ENCODE measurements at regions not wholly inside any gene's neighbourhood (a gene's known extent, or its start where the extent isn't known, plus 50 kb on each side); places are given as distances from the start of the nearest gene placed in this dataset.

DNA sequence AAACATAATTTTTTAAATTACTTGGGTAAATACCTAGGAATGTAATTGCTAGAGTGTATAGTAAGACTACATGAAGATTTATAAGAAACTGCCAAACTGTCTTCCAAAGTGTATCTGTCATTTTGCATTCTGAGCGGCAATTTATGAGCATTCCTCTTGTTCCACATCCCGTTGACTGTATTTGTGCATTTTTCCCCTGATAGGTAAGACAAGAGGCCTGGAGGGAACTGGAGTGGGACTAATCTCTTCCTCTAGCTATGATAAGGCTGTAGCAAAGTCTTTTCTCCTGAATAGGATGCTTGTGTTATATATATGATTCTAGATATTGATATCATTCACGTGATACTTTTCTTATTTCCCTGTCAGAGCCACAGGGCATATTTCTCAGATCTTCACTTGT is 1557.5 kb downstream of the GRIK2 start:
- ATAC-seq (peak; percentile 76), DNase-seq (peak; percentile 34)
- BruUV-seq (replicated peaks): no TSS peak
- Histone ChIP-seq H3K4me1 (ENCODE audit: insufficient read depth, low read length) (no peaks in the 10 kb centered on the region), H3K36me3 (ENCODE audit: low read depth, low read length) (no peaks in the 10 kb centered on the region), H2AFZ (ENCODE audit: low read length) (no peak overlapping the region), H3K79me2 (ENCODE audit: low read length) (no peaks in the 10 kb centered on the region), H3K4me2 (ENCODE audit: low read length) (no peak overlapping the region), H3K9me3 (ENCODE audit: low read length) (no peaks in the 10 kb centered on the region), H3K27ac (ENCODE audit: low read length) (no peak overlapping the region), H3K9ac (ENCODE audit: low read length) (no peak overlapping the region), H3K4me3 (ENCODE audit: low read length) (no peak overlapping the region), H3F3A (ENCODE audit: low read length, unreplicated experiment) (no peaks in the 10 kb centered on the region), H3K9me2 (replicated peaks; ENCODE audit: low read length) (no peaks in the 10 kb centered on the region), H3K27me3 (ENCODE audit: low read length) (no peaks in the 10 kb centered on the region), H4K20me1 (ENCODE audit: low read length) (no peaks in the 10 kb centered on the region)
- ChIA-PET CTCF (no interaction called here), POLR2A (ENCODE audit: unreplicated experiment) (interaction anchor here (0.7 kb wide), 1 partner anchor 39 kb away, joined by 3 read pairs; no protein-coding TSS in a partner anchor)
- TF ChIP-seq EZH2phosphoT487 (IDR thresholded peaks at IDR 0.05; ENCODE audit: borderline replicate concordance, low read length) (no peak), EZH2 (IDR thresholded peaks at IDR 0.05; ENCODE audit: low read length, unreplicated experiment) (no peak), CTCF (conservative IDR thresholded peaks at IDR 0.05; ENCODE audit: low read depth, low read length) (no peak)
- intact Hi-C loops (cut with micrococcal nuclease): no loop called here

DNA sequence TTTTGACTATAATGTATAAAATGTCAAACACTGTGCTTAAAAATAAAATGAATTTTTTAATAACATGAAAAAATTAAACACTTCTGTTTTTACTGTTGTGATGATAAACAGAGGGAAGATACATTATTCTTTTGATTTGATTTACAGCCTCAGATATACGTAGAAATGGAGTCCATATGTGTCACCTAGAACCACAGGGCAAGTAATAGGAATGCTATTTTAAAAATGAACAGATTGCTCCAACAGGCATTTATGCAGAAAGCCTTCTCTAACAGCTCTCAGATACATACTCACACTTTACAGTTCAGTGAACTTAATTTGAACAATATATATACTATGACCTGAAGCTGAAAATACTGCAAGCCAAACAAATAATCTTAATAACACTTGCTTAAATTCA is 1551.0 kb downstream of the GRIK2 start:
- Histone ChIP-seq H3K36me3 (ENCODE audit: low read depth, low read length) (no peaks in the 10 kb centered on the region), H3K4me2 (ENCODE audit: low read length) (no peak overlapping the region), H3F3A (ENCODE audit: low read length, unreplicated experiment) (no peaks in the 10 kb centered on the region), H3K4me1 (ENCODE audit: insufficient read depth, low read length) (no peaks in the 10 kb centered on the region), H3K9ac (ENCODE audit: low read length) (no peak overlapping the region), H2AFZ (ENCODE audit: low read length) (no peak overlapping the region), H3K27me3 (ENCODE audit: low read length) (no peaks in the 10 kb centered on the region), H4K20me1 (ENCODE audit: low read length) (no peaks in the 10 kb centered on the region), H3K4me3 (ENCODE audit: low read length) (no peak overlapping the region), H3K9me2 (replicated peaks; ENCODE audit: low read length) (no peaks in the 10 kb centered on the region), H3K79me2 (ENCODE audit: low read length) (no peaks in the 10 kb centered on the region), H3K9me3 (ENCODE audit: low read length) (no peaks in the 10 kb centered on the region), H3K27ac (ENCODE audit: low read length) (no peak overlapping the region)
- BruUV-seq (replicated peaks): no TSS peak
- ChIA-PET CTCF (no interaction called here), POLR2A (ENCODE audit: unreplicated experiment) (no interaction called here)
- ATAC-seq (no peak), DNase-seq (no peak)
- intact Hi-C loops (cut with micrococcal nuclease): no loop called here
- TF ChIP-seq EZH2 (IDR thresholded peaks at IDR 0.05; ENCODE audit: low read length, unreplicated experiment) (no peak), CTCF (conservative IDR thresholded peaks at IDR 0.05; ENCODE audit: low read depth, low read length) (no peak), EZH2phosphoT487 (IDR thresholded peaks at IDR 0.05; ENCODE audit: borderline replicate concordance, low read length) (no peak)

GRCh38 chr6:102942206-102942605 is 1548.7 kb downstream of the GRIK2 start:
- ATAC-seq: no peak
- Histone ChIP-seq H2AFZ (ENCODE audit: low read length) (no peak overlapping the region), H4K20me1 (ENCODE audit: low read length) (no peaks in the 10 kb centered on the region), H3F3A (ENCODE audit: low read length, unreplicated experiment) (no peaks in the 10 kb centered on the region), H3K9me3 (ENCODE audit: low read length) (no peaks in the 10 kb centered on the region), H3K9ac (ENCODE audit: low read length) (no peak overlapping the region), H3K79me2 (ENCODE audit: low read length) (no peaks in the 10 kb centered on the region), H3K4me1 (ENCODE audit: insufficient read depth, low read length) (no peaks in the 10 kb centered on the region), H3K27me3 (ENCODE audit: low read length) (no peaks in the 10 kb centered on the region), H3K9me2 (replicated peaks; ENCODE audit: low read length) (no peaks in the 10 kb centered on the region), H3K4me3 (ENCODE audit: low read length) (no peak overlapping the region), H3K27ac (ENCODE audit: low read length) (no peak overlapping the region), H3K36me3 (ENCODE audit: low read depth, low read length) (no peaks in the 10 kb centered on the region), H3K4me2 (ENCODE audit: low read length) (no peak overlapping the region)
- no peak for TF ChIP-seq EZH2phosphoT487 (IDR thresholded peaks at IDR 0.05; ENCODE audit: borderline replicate concordance, low read length)
- TF ChIP-seq CTCF (conservative IDR thresholded peaks at IDR 0.05; ENCODE audit: low read depth, low read length): no peak
- no peak for TF ChIP-seq EZH2 (IDR thresholded peaks at IDR 0.05; ENCODE audit: low read length, unreplicated experiment)
- no peak for DNase-seq
- no TSS peak for BruUV-seq (replicated peaks)
- ChIA-PET POLR2A (ENCODE audit: unreplicated experiment) (no interaction called here), CTCF (no interaction called here)
- intact Hi-C loops (cut with micrococcal nuclease): no loop called here

Data from PC-3 (cell line).